SK-N-SH (cell line): ENCODE measurements at regions not wholly inside any gene's neighbourhood (a gene's known extent, or its start where the extent isn't known, plus 50 kb on each side); places are given as distances from the start of the nearest gene placed in this dataset.

Experiments used
- CTCF ChIA-PET: fragments of 300-600, 350-600 bp; formaldehyde crosslinking; extraction: SDS; loops from one replicate; lab custom pipeline; 2021; lab: Yijun Ruan, JAX
- POLR2A ChIA-PET: fragments of 350-600 bp; sonication (Branson Sonifier 250); formaldehyde crosslinking; extraction: SDS; loops from one replicate; lab custom pipeline; 2020; ENCODE audit warnings: antibody characterized with exemption, inconsistent platforms; lab: Yijun Ruan, JAX
- DNase-seq: peaks from one replicate; pipeline ENCODE4 v3.0.0; 2012
- H2AFZ ChIP-seq: fragments of 200-600 bp; sonication (generic); 2 replicates; pipeline ENCODE4 v1.8.1; 2016; ENCODE audit warnings: antibody characterized with exemption, mild to moderate bottlenecking, low read depth
- H3F3A ChIP-seq: fragments of 200-600 bp; sonication (generic); replicated peaks from 2 replicates; pipeline ENCODE3; 2016; ENCODE audit warnings: antibody characterized with exemption, mild to moderate bottlenecking; ENCODE audit not compliant: insufficient read depth
- H3K27ac ChIP-seq, 2 experiments: fragments of 200-500 bp in 1 of 2; fragments of 200-600 bp in 1 of 2; sonication (Bioruptor generic) in 1 of 2; sonication (generic), shearing (Covaris generic) in 1 of 2; 2 replicates each; pipeline versions ENCODE4 v1.5.1 to v1.6.1; 2014 to 2016; ENCODE audit warnings: low read depth in 2 of 2, inconsistent platforms in 1 of 2, low read length in 1 of 2, mild to moderate bottlenecking in 1 of 2, mixed read lengths in 1 of 2
- H3K27me3 ChIP-seq: fragments of 200-600 bp; sonication (generic), shearing (Covaris generic); 2 replicates; pipeline ENCODE4 v1.6.1; 2016; ENCODE audit warnings: mixed run types; ENCODE audit not compliant: insufficient read depth
- H3K36me3 ChIP-seq, 2 experiments: fragments of 200-500 bp in 1 of 2; fragments of 200-600 bp in 1 of 2; sonication (Bioruptor generic) in 1 of 2; sonication (generic) in 1 of 2; replicated peaks in 1 of 2; 2 replicates each; pipeline versions ENCODE3 to v1.5.1; 2014 to 2016; ENCODE audit warnings: low read length in 1 of 2, mild to moderate bottlenecking in 1 of 2; ENCODE audit not compliant: insufficient read depth in 2 of 2, control insufficient read depth in 1 of 2
- H3K4me1 ChIP-seq, 2 experiments: fragments of 200-500 bp in 1 of 2; fragments of 200-600 bp in 1 of 2; sonication (Bioruptor generic) in 1 of 2; sonication (generic), shearing (Covaris generic) in 1 of 2; 2 replicates each; pipeline versions ENCODE4 v1.5.1 to v1.6.1; 2014 to 2016; ENCODE audit warnings: low read depth in 1 of 2, low read length in 1 of 2, mixed run types in 1 of 2; ENCODE audit not compliant: insufficient read depth in 2 of 2, control insufficient read depth in 1 of 2
- H3K4me2 ChIP-seq: fragments of 200-600 bp; sonication (generic), shearing (Covaris generic); 2 replicates; pipeline ENCODE4 v1.6.1; 2017; ENCODE audit warnings: mixed run types
- H3K4me3 ChIP-seq, 2 experiments: fragments of 200-500 bp in 1 of 2; fragments of 200-600 bp in 1 of 2; sonication (Bioruptor generic) in 1 of 2; sonication (generic), shearing (Covaris generic) in 1 of 2; 2 replicates each; pipeline versions ENCODE4 v1.5.1 to v1.8.1; 2014 to 2016; ENCODE audit warnings: low read depth in 2 of 2, inconsistent platforms in 1 of 2, low read length in 1 of 2, mild to moderate bottlenecking in 1 of 2, mixed read lengths in 1 of 2, moderate library complexity in 1 of 2
- H3K79me2 ChIP-seq: fragments of 200-600 bp; sonication (generic); 2 replicates; pipeline ENCODE4 v1.8.1; 2017; ENCODE audit warnings: mild to moderate bottlenecking; ENCODE audit not compliant: insufficient read depth
- H3K9ac ChIP-seq: fragments of 200-600 bp; sonication (generic); 2 replicates; pipeline ENCODE4 v1.6.1; 2017; ENCODE audit warnings: mixed run types
- H3K9me2 ChIP-seq: fragments of 200-600 bp; sonication (generic); 2 replicates; pipeline ENCODE4 v1.6.1; 2017; ENCODE audit warnings: mixed run types
- H3K9me3 ChIP-seq: fragments of 200-600 bp; sonication (generic); 2 replicates; pipeline ENCODE4 v1.6.1; 2017; ENCODE audit warnings: mixed run types, mild to moderate bottlenecking, moderate library complexity
- H4K20me1 ChIP-seq: fragments of 200-600 bp; sonication (generic); 2 replicates; pipeline ENCODE4 v1.6.1; 2017; ENCODE audit warnings: mild to moderate bottlenecking, mixed run types; ENCODE audit not compliant: insufficient read depth
- CHD2 ChIP-seq: fragments of 150-350 bp; IDR thresholded peaks from 2 replicates; pipeline ENCODE4 v1.6.1; 2018; ENCODE audit warnings: low read length; ENCODE audit not compliant: partially characterized antibody
- ELF1 ChIP-seq: IDR thresholded peaks from 2 replicates; pipeline ENCODE4 v1.4.0; 2012
- GABPA ChIP-seq: IDR thresholded peaks from 2 replicates; pipeline ENCODE4 v1.4.0; 2012; ENCODE audit warnings: low read depth, mild to moderate bottlenecking
- JUND ChIP-seq: IDR thresholded peaks from 2 replicates; pipeline ENCODE4 v1.4.0; 2012
- MXI1 ChIP-seq: IDR thresholded peaks from 2 replicates; pipeline ENCODE4 v1.6.1; 2012; ENCODE audit warnings: mild to moderate bottlenecking, low read depth, low read length, improper control_type of control experiment
- NRF1 ChIP-seq: IDR thresholded peaks from 2 replicates; pipeline ENCODE4 v1.6.1; 2012; ENCODE audit warnings: low read depth, mild to moderate bottlenecking, low read length
- PBX3 ChIP-seq: IDR thresholded peaks from 2 replicates; pipeline ENCODE4; 2012
- RAD21 ChIP-seq: IDR thresholded peaks from 2 replicates; pipeline ENCODE4 v1.6.1; 2012; ENCODE audit warnings: mild to moderate bottlenecking, low read length
- RFX5 ChIP-seq: IDR thresholded peaks from 2 replicates; pipeline ENCODE4 v1.6.1; 2012; ENCODE audit warnings: mild to moderate bottlenecking, improper control_type of control experiment, low read length
- SMC3 ChIP-seq: IDR thresholded peaks from 2 replicates; pipeline ENCODE4 v1.6.1; 2012; ENCODE audit warnings: low read depth, low read length, improper control_type of control experiment
- TAF1 ChIP-seq: IDR thresholded peaks from 2 replicates; pipeline ENCODE4 v1.6.1; 2012; ENCODE audit warnings: low read depth, mild to moderate bottlenecking, low read length, moderate library complexity, borderline replicate concordance
- TEAD4 ChIP-seq: IDR thresholded peaks from 2 replicates; pipeline ENCODE4 v1.4.0; 2012; ENCODE audit warnings: mild to moderate bottlenecking, borderline replicate concordance; ENCODE audit not compliant: insufficient read depth
- WGBS: methylation state at CpG from one replicate; pipeline ENCODE4 v1.1.6; 2017; ENCODE audit warnings: low lambda C conversion rate; 5-methylcytosine and 5-hydroxymethylcytosine counted together
- TF ChIP-seq, protein P1 (sequence below): IDR thresholded peaks from 2 replicates; pipeline ENCODE4 v1.6.1; 2012; ENCODE audit warnings: mild to moderate bottlenecking, low read depth, low read length, moderate library complexity
- TF ChIP-seq, protein P2 (sequence below): IDR thresholded peaks from 2 replicates; pipeline ENCODE4 v1.4.0; 2012; ENCODE audit warnings: low read depth, borderline replicate concordance
- TF ChIP-seq, protein P3 (sequence below): IDR thresholded peaks from 2 replicates; pipeline ENCODE4 v1.4.0; 2012; ENCODE audit warnings: low read depth, borderline replicate concordance
- TF ChIP-seq, protein P4 (sequence below): fragments of 150-350 bp; IDR thresholded peaks from 2 replicates; pipeline ENCODE4 v1.6.1; 2017; ENCODE audit warnings: antibody characterized with exemption, low read length, low read depth, borderline replicate concordance
- TF ChIP-seq, protein P5 (sequence below): fragments of 150-350 bp; IDR thresholded peaks from 2 replicates; pipeline ENCODE4 v1.6.1; 2016; ENCODE audit warnings: mild to moderate bottlenecking, low read depth, low read length

GRCh38 chr17:55911186-55911585 is 160.3 kb downstream of the PCTP start:
- 0% methylated on average over 1 of the region's 4 CpGs for WGBS
- no peaks in the 10 kb centered on the region for H3K9me3 ChIP-seq
- no peaks in the 10 kb centered on the region for H3K79me2 ChIP-seq
- H2AFZ ChIP-seq = no peak overlapping the region
- no peaks in the 10 kb centered on the region for H3F3A ChIP-seq
- TF ChIP-seq TEAD4 (no peak), ELF1 (no peak), JUND (no peak), GABPA (no peak), RAD21 (no peak), MXI1 (no peak), TAF1 (no peak), CHD2 (no peak), PBX3 (no peak), SMC3 (no peak), RFX5 (no peak), NRF1 (no peak)
- TF ChIP-seq, protein P1, sequence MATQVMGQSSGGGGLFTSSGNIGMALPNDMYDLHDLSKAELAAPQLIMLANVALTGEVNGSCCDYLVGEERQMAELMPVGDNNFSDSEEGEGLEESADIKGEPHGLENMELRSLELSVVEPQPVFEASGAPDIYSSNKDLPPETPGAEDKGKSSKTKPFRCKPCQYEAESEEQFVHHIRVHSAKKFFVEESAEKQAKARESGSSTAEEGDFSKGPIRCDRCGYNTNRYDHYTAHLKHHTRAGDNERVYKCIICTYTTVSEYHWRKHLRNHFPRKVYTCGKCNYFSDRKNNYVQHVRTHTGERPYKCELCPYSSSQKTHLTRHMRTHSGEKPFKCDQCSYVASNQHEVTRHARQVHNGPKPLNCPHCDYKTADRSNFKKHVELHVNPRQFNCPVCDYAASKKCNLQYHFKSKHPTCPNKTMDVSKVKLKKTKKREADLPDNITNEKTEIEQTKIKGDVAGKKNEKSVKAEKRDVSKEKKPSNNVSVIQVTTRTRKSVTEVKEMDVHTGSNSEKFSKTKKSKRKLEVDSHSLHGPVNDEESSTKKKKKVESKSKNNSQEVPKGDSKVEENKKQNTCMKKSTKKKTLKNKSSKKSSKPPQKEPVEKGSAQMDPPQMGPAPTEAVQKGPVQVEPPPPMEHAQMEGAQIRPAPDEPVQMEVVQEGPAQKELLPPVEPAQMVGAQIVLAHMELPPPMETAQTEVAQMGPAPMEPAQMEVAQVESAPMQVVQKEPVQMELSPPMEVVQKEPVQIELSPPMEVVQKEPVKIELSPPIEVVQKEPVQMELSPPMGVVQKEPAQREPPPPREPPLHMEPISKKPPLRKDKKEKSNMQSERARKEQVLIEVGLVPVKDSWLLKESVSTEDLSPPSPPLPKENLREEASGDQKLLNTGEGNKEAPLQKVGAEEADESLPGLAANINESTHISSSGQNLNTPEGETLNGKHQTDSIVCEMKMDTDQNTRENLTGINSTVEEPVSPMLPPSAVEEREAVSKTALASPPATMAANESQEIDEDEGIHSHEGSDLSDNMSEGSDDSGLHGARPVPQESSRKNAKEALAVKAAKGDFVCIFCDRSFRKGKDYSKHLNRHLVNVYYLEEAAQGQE = no peak
- TF ChIP-seq, protein P2, sequence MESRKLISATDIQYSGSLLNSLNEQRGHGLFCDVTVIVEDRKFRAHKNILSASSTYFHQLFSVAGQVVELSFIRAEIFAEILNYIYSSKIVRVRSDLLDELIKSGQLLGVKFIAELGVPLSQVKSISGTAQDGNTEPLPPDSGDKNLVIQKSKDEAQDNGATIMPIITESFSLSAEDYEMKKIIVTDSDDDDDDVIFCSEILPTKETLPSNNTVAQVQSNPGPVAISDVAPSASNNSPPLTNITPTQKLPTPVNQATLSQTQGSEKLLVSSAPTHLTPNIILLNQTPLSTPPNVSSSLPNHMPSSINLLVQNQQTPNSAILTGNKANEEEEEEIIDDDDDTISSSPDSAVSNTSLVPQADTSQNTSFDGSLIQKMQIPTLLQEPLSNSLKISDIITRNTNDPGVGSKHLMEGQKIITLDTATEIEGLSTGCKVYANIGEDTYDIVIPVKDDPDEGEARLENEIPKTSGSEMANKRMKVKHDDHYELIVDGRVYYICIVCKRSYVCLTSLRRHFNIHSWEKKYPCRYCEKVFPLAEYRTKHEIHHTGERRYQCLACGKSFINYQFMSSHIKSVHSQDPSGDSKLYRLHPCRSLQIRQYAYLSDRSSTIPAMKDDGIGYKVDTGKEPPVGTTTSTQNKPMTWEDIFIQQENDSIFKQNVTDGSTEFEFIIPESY = no peak
- TF ChIP-seq, protein P3, sequence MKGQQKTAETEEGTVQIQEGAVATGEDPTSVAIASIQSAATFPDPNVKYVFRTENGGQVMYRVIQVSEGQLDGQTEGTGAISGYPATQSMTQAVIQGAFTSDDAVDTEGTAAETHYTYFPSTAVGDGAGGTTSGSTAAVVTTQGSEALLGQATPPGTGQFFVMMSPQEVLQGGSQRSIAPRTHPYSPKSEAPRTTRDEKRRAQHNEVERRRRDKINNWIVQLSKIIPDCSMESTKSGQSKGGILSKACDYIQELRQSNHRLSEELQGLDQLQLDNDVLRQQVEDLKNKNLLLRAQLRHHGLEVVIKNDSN = no peak
- TF ChIP-seq, protein P4, sequence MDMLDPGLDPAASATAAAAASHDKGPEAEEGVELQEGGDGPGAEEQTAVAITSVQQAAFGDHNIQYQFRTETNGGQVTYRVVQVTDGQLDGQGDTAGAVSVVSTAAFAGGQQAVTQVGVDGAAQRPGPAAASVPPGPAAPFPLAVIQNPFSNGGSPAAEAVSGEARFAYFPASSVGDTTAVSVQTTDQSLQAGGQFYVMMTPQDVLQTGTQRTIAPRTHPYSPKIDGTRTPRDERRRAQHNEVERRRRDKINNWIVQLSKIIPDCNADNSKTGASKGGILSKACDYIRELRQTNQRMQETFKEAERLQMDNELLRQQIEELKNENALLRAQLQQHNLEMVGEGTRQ = no peak
- TF ChIP-seq, protein P5, sequence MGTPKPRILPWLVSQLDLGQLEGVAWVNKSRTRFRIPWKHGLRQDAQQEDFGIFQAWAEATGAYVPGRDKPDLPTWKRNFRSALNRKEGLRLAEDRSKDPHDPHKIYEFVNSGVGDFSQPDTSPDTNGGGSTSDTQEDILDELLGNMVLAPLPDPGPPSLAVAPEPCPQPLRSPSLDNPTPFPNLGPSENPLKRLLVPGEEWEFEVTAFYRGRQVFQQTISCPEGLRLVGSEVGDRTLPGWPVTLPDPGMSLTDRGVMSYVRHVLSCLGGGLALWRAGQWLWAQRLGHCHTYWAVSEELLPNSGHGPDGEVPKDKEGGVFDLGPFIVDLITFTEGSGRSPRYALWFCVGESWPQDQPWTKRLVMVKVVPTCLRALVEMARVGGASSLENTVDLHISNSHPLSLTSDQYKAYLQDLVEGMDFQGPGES = no peak
- ChIA-PET POLR2A (no interaction called here), CTCF (interaction anchor here (0.6 kb wide), 1 partner anchor 447 kb away, joined by 3 read pairs; no protein-coding TSS in a partner anchor)
- H3K27ac ChIP-seq = no peak overlapping the region
- H3K9me2 ChIP-seq = no peaks in the 10 kb centered on the region
- H3K4me1 ChIP-seq = no peaks in the 10 kb centered on the region
- no peak for DNase-seq
- no peak overlapping the region for H3K4me3 ChIP-seq
- no peak overlapping the region for H3K9ac ChIP-seq
- no peaks in the 10 kb centered on the region for H3K36me3 ChIP-seq
- no peak overlapping the region for H3K4me2 ChIP-seq
- no peaks in the 10 kb centered on the region for H4K20me1 ChIP-seq
- H3K27me3 ChIP-seq = no peaks in the 10 kb centered on the region
